ENCODE measurements at regions not wholly inside any gene's neighbourhood (a gene's known extent, or its start where the extent isn't known, plus 50 kb on each side); places are given as distances from the start of the nearest gene placed in this dataset.

GRCh38 chr4:138740816-138741745 lies 274.5 kb upstream of the NOCT start:
- no peak for DNase-seq

- DNase-seq = no peak
Observed at GRCh38 chr4:138736362-138736761, 279.2 kb upstream of the NOCT start.

- no peak for DNase-seq
Observed at GRCh38 chr4:138734746-138735145, 280.8 kb upstream of the NOCT start.

GRCh38 chr4:138728566-138728965 lies 287.0 kb upstream of the NOCT start:
- no peak for DNase-seq

GRCh38 chr4:138727731-138728130 lies 287.9 kb upstream of the NOCT start:
- DNase-seq = no peak

GRCh38 chr4:138724530-138724929 lies 291.1 kb upstream of the NOCT start:
- DNase-seq = no peak

- no peak for DNase-seq
Observed at GRCh38 chr4:138716559-138717335, 298.8 kb upstream of the NOCT start.

- DNase-seq = no peak
Observed at GRCh38 chr4:138710297-138710696, 305.3 kb upstream of the NOCT start.

- no peak for DNase-seq
Observed at GRCh38 chr4:138709859-138710258, 305.7 kb upstream of the NOCT start.

- no peak for DNase-seq
Observed at GRCh38 chr4:138707746-138708677, 307.6 kb upstream of the NOCT start.

- DNase-seq = no peak
Observed at GRCh38 chr4:138706201-138706600, 309.4 kb upstream of the NOCT start.

GRCh38 chr4:138702190-138702824 lies 313.3 kb upstream of the NOCT start:
- DNase-seq = no peak

- DNase-seq = no peak
Observed at GRCh38 chr4:138698641-138699040, 316.9 kb upstream of the NOCT start.

- no peak for DNase-seq
Observed at GRCh38 chr4:138697851-138698250, 317.7 kb upstream of the NOCT start.

GRCh38 chr4:138696771-138697170 lies 318.8 kb upstream of the NOCT start:
- no peak for DNase-seq

GRCh38 chr4:138696058-138696457 lies 319.5 kb upstream of the NOCT start:
- DNase-seq = no peak

GRCh38 chr4:138693526-138693925 lies 322.1 kb upstream of the NOCT start:
- DNase-seq = no peak

- no peak for DNase-seq
Observed at GRCh38 chr4:138692411-138692810, 323.2 kb upstream of the NOCT start.

GRCh38 chr4:138689593-138689992 lies 326.0 kb upstream of the NOCT start:
- no peak for DNase-seq

GRCh38 chr4:138689187-138689586 lies 326.4 kb upstream of the NOCT start:
- DNase-seq = no peak

- DNase-seq = no peak
Observed at GRCh38 chr4:138688408-138689085, 327.0 kb upstream of the NOCT start.

All from stimulated activated CD4-positive, alpha-beta T cell treated with anti-CD3 and anti-CD28 coated beads, Interleukin-2, amount 100 ng/mL, for 24 hours (primary cell).